AG09319 (cell line): ENCODE measurements at regions not wholly inside any gene's neighbourhood (a gene's known extent, or its start where the extent isn't known, plus 50 kb on each side); places are given as distances from the start of the nearest gene placed in this dataset.

ENCODE experiments used
- DNase-seq: peaks from one replicate; pipeline ENCODE4 v3.0.0-alpha.2; 2010; ENCODE audit warnings: low read depth; ENCODE audit errors: extremely low read depth
- TF ChIP-seq, protein P1 (sequence below): IDR thresholded peaks from 2 replicates; pipeline ENCODE4 v1.5.1; 2011; ENCODE audit warnings: low read depth, mild to moderate bottlenecking, inconsistent platforms, low read length, moderate library complexity

- TF ChIP-seq, protein P1, sequence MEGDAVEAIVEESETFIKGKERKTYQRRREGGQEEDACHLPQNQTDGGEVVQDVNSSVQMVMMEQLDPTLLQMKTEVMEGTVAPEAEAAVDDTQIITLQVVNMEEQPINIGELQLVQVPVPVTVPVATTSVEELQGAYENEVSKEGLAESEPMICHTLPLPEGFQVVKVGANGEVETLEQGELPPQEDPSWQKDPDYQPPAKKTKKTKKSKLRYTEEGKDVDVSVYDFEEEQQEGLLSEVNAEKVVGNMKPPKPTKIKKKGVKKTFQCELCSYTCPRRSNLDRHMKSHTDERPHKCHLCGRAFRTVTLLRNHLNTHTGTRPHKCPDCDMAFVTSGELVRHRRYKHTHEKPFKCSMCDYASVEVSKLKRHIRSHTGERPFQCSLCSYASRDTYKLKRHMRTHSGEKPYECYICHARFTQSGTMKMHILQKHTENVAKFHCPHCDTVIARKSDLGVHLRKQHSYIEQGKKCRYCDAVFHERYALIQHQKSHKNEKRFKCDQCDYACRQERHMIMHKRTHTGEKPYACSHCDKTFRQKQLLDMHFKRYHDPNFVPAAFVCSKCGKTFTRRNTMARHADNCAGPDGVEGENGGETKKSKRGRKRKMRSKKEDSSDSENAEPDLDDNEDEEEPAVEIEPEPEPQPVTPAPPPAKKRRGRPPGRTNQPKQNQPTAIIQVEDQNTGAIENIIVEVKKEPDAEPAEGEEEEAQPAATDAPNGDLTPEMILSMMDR: no peak
- no peak for DNase-seq
Observed at GRCh38 chr5:158297002-158297527, 438.1 kb upstream of the CLINT1 start.

DNA sequence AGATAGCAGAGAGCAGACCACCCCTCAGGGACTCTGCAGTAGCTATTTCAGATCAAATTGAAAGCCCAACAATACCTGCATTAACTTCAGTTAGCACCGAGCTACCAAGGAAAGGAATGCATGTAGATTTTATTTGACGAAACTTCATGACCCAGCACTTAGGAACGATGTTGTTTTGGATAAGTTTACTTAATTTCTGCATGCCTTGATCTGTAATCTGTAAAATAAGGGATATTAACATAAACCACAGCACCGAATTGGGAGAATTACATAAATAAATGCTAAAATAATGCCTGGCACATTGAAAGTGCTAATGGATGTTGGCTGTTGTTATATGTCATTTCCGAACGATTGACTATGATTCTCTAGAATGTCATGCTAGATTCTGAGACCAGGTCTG, 435.8 kb upstream of the CLINT1 start:
- TF ChIP-seq, protein P1: no peak
- no peak for DNase-seq

GRCh38 chr5:158292981-158293380, 434.0 kb upstream of the CLINT1 start:
- DNase-seq: no peak
- TF ChIP-seq, protein P1: no peak

DNA sequence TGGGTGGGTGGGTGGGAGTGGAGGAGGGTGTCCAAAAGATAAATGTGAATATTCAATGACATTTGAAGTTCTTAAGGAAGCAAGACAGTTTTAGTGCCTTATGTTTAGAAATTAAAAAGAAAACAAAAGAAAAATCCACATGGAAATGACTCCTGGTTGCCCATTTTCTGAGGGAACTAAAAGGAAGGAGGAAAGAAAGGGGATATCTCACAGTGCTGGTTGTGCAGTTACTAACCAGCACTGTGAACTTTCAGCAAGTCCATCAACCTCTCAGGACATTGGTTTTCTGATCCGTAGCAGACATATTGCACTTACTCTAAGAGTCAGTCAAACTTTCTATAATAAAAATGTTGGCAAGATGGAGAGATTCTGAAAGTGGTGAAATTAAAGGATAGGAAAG, 431.0 kb upstream of the CLINT1 start:
- TF ChIP-seq, protein P1: no peak
- no peak for DNase-seq

DNA sequence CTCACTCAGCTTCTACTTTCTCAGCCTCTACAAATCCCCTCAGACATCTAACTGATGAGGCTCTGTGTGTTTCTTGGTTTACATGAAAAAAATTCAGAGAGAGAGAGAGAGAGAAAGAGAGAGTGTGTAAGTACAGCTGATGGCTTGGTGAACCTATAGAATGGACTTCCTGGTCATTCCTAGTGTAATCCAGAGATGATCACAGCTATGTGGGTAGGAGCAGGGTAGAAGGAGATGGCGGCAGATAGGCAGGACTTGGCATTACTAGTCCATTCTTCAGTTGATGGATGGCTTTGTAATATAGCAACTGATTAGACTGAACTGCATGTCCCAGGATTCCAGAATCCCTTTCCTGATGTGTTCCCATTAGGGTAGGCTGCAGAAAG, 429.3 kb upstream of the CLINT1 start:
- DNase-seq: no peak
- TF ChIP-seq, protein P1: no peak

GRCh38 chr5:158287643-158288271, 428.8 kb upstream of the CLINT1 start:
- TF ChIP-seq, protein P1: no peak
- DNase-seq: peak; percentile 24

- TF ChIP-seq, protein P1: no peak
- DNase-seq: no peak
Observed at GRCh38 chr5:158286827-158287226, 427.9 kb upstream of the CLINT1 start.
